IPS-11a (cell line): ENCODE measurements at regions not wholly inside any gene's neighbourhood (a gene's known extent, or its start where the extent isn't known, plus 50 kb on each side); places are given as distances from the start of the nearest gene placed in this dataset.
"Not testable (repeated sequence)": the region's sequence is repeated elsewhere in the genome, so short reads cannot be mapped to it uniquely, and the experiment has no call there.

ENCODE experiments used
- H3K4me3 ChIP-seq: one replicate; pipeline ENCODE4 v1.5.1; 2013; ENCODE audit warnings: low read depth, low read length, control low read depth

- H3K4me3 ChIP-seq: no peak overlapping the region
These were observed 50.4 kb upstream of the SOD1 start for GRCh38 chr21:31609081-31609480.

- H3K4me3 ChIP-seq: no peak overlapping the region
These were observed 51.7 kb upstream of the SOD1 start for GRCh38 chr21:31607791-31608190.

GRCh38 chr21:31606081-31606874 lies 53.2 kb upstream of the SOD1 start:
- no peak overlapping the region for H3K4me3 ChIP-seq

- no peak overlapping the region for H3K4me3 ChIP-seq
These were observed 54.8 kb upstream of the SOD1 start for GRCh38 chr21:31604591-31605190.

- H3K4me3 ChIP-seq: no peak overlapping the region
These were observed 59.9 kb upstream of the SOD1 start for GRCh38 chr21:31599563-31599962.

GRCh38 chr21:31599013-31599412 lies 60.5 kb upstream of the SOD1 start:
- no peak overlapping the region for H3K4me3 ChIP-seq

GRCh38 chr21:31597683-31598082 lies 61.8 kb upstream of the SOD1 start:
- no peak overlapping the region for H3K4me3 ChIP-seq

GRCh38 chr21:31596055-31596454 lies 63.4 kb upstream of the SOD1 start:
- H3K4me3 ChIP-seq: no peak overlapping the region

GRCh38 chr21:31594726-31595125 lies 64.8 kb upstream of the SOD1 start:
- H3K4me3 ChIP-seq: no peak overlapping the region

GRCh38 chr21:31594279-31594678 lies 65.2 kb upstream of the SOD1 start:
- no peak overlapping the region for H3K4me3 ChIP-seq

- no peak overlapping the region for H3K4me3 ChIP-seq
These were observed 66.4 kb upstream of the SOD1 start for GRCh38 chr21:31592963-31593560.

- H3K4me3 ChIP-seq: no peak overlapping the region
These were observed 67.0 kb upstream of the SOD1 start for GRCh38 chr21:31592516-31592915.

GRCh38 chr21:31589820-31590219 lies 69.7 kb upstream of the SOD1 start:
- H3K4me3 ChIP-seq: no peak overlapping the region

GRCh38 chr21:31586118-31586517 lies 73.4 kb upstream of the SOD1 start:
- H3K4me3 ChIP-seq: no peak overlapping the region

- not testable (repeated sequence) for H3K4me3 ChIP-seq
These were observed 75.6 kb upstream of the SOD1 start for GRCh38 chr21:31583937-31584336.

GRCh38 chr21:31583498-31583897 lies 76.0 kb upstream of the SOD1 start:
- no peak overlapping the region for H3K4me3 ChIP-seq

GRCh38 chr21:31580866-31581276 lies 78.6 kb upstream of the SOD1 start:
- no peak overlapping the region for H3K4me3 ChIP-seq

GRCh38 chr21:31577271-31577670 lies 82.2 kb upstream of the SOD1 start:
- no peak overlapping the region for H3K4me3 ChIP-seq

- H3K4me3 ChIP-seq: no peak overlapping the region
These were observed 83.1 kb upstream of the SOD1 start for GRCh38 chr21:31576428-31576827.

- H3K4me3 ChIP-seq: no peak overlapping the region
These were observed 86.3 kb upstream of the SOD1 start for GRCh38 chr21:31573217-31573616.

GRCh38 chr21:31571879-31572278 lies 87.6 kb upstream of the SOD1 start:
- H3K4me3 ChIP-seq: no peak overlapping the region

GRCh38 chr21:31570824-31571566 lies 88.5 kb upstream of the SOD1 start:
- no peak overlapping the region for H3K4me3 ChIP-seq
